RKO (cell line): ENCODE measurements at regions not wholly inside any gene's neighbourhood (a gene's known extent, or its start where the extent isn't known, plus 50 kb on each side); places are given as distances from the start of the nearest gene placed in this dataset.

ENCODE experiments used
- DNase-seq: peaks from one replicate; pipeline ENCODE4 v3.0.0-alpha.2; 2016; ENCODE audit warnings: low spot score

DNA sequence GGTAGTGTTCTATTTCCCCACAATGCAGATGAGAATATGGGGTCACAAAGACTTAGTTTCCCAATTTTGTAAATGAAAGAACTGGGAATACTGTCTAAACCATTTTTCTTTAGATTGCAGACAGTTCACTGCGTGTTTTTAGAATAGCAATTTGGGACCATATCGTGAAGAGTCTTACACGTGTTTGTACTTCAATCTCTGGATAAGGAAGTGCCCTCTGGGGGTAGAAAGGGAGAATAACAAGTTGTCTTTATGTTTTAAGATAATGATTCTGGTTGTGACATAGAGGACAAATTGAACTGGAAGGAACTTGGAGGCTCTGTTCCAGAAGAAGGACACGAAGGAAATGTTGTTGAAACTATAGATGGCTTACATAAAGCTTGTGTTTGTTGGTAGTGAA, 457.7 kb downstream of the CBLN2 start:
- peak; percentile 64 for DNase-seq

GRCh38 chr18:72075040-72075439, 469.1 kb downstream of the CBLN2 start:
- DNase-seq: no peak

GRCh38 chr18:72063001-72063400, 481.1 kb downstream of the CBLN2 start:
- DNase-seq: no peak

DNA sequence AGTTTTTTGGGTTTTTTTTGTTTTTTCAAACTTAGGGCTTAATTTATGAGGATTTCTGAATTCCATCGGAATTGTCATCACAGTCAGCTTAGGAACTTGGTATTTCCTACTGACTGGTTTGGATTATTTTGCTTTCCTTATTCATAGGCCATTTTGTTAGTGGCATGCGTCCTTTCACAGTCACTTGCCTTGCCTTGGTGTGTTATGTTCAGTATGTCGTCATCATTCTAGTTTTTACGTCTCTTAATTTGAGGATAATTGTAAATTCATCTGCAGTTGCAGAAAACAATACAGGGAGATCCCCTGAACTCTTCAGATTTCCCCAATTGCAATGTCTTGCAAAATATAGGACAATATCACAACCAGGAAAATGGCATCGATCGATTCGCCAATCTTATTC, 485.3 kb downstream of the CBLN2 start:
- DNase-seq: no peak

DNA sequence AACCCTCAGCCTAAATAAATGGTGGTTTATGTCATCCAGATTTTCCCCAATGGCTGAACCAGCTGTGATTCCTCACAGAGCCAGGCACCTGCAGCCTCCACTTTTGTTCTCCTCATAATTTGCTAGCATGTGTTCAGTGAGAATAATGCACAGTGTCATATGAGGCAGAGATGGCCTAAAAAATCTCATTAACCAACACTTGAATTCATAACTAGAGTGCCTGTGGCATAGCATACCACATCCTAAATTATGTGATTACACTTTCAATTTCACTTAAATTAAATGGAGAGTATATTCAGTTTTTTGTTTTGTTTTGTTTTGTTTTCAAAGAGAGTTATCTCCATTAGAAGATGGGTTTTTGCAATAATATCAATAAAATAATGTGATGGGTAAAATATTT, 488.0 kb downstream of the CBLN2 start:
- no peak for DNase-seq

DNA sequence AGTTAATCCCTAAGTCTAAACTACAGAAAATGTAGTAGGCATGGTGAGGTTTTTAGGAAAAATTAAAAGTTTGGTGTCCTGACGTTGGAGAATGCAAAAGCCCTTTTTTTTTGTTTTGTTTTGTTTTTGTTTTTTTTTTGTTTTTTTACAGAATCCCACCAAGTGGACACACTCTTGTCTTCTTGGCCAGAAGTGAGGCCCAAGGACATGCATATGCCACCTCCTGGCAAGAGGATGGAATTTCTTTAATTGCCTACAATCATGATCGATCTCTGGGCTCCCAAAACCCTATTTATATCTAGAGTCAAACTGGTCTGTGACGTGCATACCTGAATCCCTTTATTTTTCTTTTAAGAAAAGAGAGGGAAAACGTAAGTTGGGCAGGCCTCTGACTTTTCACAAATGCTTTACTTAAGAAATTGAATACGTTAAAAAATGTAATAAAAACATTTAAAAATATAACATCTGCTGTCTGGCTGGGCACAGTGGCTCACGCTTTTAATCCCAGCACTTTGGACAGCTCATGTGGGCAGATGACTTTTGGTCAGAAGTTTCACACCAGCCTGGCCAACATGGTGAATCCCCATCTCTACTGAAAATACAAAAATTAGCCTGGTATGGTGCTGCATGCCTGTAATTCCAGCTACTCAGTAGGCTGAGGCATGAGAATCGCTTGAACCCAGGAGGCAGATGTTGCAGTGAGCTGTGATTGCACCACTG, 502.7 kb downstream of the CBLN2 start:
- DNase-seq: peak; percentile 1

DNA sequence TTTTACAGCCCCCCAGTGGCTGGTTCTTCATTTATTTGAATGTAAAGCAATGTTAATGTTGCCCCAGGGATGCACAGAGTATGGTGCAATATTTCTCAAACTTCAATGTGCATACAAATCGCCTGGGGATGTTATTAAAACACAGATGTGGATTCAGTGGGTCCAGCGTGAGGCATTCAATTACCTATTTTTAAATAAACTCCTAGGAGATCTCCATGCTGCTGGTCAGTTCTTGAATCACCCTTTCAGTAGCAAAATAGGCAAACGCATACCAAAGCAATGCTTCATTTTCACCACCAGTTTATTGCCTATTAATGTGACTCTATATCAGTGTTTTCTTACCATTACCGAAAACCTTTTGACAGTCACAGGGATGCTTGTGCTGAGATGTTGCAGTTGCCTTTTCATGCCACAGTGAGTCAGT, 530.7 kb downstream of the CBLN2 start:
- DNase-seq: peak; percentile 2

DNA sequence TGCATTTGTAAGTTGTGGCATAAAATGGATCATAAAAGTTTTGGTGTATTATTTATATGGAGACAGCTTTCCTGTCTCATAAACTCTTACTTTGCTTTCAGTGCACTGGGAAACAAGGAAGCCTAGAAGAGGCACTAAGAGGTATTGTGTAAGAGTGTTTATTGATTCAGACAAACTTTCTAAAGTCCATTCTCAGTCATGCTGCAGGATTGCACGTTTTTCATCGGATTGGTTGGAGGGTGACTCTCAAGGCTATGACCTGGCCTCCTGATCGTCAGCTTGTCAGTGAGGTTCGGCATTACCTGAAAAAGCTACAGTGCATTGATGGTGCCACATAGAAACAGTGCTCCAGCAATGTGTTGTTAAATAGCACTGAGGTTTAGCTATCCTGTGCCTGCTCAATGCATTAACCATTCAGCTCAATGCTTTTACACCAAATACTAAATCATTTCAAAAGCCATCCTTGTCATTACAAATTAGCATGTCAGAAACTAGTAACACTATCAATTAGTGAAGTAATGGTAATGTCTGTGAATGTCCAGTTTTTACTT, 545.5 kb downstream of the CBLN2 start:
- no peak for DNase-seq

DNA sequence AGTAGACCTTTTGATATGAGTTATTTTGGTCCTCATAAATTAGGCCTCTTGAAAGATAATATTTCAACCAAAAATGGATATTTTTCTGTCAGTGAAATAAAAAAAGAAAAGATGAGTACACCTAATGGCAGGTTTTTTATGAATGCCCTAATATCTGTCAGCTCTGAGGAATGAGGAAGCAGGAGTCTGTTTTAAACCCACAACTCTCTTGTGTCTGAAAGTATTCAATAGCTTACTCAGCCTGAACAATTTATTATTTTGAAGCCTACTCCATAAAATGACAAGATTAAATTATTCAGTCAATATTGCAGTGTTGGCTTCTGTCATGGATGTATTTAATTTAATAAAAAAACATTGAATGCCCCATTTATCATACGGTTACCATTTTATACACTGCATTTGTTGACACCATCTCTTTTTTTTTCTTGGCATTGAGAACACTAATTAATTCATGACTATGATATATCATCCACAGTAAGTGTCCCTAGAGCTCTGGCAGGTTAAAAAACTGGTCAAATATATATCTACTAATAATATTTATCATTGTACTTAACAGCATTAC, 548.2 kb downstream of the CBLN2 start:
- DNase-seq: no peak

- DNase-seq: no peak
Measured at GRCh38 chr18:71994273-71994672, 549.9 kb downstream of the CBLN2 start.

- no peak for DNase-seq
Measured at GRCh38 chr18:71989616-71990015, 554.5 kb downstream of the CBLN2 start.

- DNase-seq: no peak
Measured at GRCh38 chr18:71986351-71987050, 557.6 kb downstream of the CBLN2 start.

GRCh38 chr18:71976744-71977143, 567.4 kb downstream of the CBLN2 start:
- no peak for DNase-seq

GRCh38 chr18:71966791-71967190, 577.4 kb downstream of the CBLN2 start:
- DNase-seq: no peak

- DNase-seq: no peak
Measured at GRCh38 chr18:71958605-71959004, 585.5 kb downstream of the CBLN2 start.

DNA sequence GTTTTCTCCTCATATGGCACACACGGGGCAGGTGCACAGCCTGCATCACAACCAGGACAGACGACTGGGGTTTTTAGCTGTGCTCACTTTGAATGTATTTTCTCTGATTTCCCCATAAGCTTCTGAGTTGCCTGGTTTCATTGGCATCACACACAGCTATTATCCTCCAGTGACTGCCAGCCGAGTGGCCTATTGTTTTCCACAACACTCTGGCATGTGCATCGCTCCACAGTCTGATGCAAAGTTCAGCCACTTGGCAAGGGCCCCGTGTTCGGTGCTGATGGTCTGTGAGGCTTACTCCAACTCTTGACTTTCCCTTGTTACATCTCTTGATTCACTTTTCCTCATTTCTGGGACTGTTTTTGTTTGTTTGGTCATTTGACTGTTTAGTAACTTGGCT, 593.1 kb downstream of the CBLN2 start:
- DNase-seq: no peak

DNA sequence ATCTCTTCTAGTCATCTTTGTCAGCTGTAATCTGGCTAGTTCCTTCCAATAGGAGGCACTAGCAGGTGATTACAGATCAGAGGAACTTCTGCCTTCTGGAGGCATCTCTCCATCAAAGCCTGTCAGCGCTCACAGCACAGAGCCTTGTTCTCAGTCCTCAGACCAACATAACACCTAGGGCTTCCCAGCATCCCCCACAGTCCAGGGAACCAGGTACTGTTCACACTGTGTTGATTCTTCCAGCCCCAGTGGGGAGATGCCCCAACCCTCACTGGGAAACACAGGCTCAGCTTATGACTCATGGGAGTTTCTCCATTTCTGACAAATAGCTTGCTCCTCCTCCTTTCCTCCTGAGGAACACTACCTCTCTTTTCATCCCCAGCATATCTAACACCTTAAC, 601.7 kb downstream of the CBLN2 start:
- DNase-seq: no peak

DNA sequence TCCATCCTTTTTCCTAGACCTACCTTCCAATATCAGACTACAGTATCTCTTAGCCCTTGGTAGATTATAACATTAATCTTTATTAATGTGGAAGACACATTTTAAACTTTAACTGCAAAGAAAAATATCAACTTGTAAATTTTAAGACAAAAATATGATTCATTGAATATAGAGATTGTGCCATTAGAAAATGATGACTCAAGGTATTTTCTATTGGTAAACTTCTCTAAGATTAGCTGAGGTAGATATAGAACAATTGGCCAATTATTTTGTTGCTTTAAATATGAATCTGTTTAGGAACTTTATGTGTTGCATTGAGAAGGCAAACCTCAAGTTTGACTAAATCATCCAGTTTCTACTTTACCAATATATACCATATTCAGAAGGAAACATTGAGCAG, 604.7 kb downstream of the CBLN2 start:
- DNase-seq: no peak

GRCh38 chr18:71936744-71937143, 607.4 kb downstream of the CBLN2 start:
- no peak for DNase-seq

- DNase-seq: no peak
Measured at GRCh38 chr18:71919211-71919610, 624.9 kb downstream of the CBLN2 start.

DNA sequence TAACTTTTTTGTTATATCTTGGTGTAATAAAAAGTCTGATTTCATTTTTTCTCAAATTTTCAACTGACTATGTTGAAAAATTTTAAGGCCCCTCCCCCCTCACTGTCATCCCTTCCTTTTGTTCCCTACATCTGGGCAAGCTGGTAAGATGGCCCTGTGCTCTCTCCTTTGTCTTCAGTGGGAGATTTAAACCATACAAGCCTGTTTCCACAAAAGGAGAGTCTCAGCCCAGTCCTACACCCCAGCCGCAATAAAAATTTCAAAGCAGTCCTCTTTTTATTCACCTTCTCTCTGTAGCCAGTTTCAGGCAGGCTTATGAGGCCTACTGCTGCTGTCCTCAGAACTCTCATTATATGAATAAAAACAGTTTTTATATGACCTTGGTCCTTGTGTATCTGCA, 630.5 kb downstream of the CBLN2 start:
- DNase-seq: no peak

DNA sequence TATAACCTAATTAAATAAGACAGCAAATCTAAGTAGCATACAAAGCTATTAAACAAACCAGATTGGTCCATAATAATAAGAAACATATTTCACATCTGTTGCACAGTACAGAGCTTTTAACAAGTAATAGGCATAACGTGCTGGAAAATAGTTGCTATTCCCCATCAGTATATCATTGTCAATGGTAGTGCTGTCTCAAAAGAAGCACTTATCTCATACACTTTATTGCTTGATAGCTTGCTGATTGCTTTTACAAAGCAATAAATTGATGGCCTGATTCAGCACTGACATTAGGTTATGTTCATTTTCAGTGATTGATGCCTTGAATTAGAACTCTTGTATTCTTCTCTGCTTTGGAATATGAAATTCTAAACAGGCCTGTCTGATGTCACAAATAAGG, 641.7 kb downstream of the CBLN2 start:
- no peak for DNase-seq
